ENCODE measurements at regions not wholly inside any gene's neighbourhood (a gene's known extent, or its start where the extent isn't known, plus 50 kb on each side); places are given as distances from the start of the nearest gene placed in this dataset.
"Not testable (repeated sequence)": the region's sequence is repeated elsewhere in the genome, so short reads cannot be mapped to it uniquely, and the experiment has no call there.

DNA sequence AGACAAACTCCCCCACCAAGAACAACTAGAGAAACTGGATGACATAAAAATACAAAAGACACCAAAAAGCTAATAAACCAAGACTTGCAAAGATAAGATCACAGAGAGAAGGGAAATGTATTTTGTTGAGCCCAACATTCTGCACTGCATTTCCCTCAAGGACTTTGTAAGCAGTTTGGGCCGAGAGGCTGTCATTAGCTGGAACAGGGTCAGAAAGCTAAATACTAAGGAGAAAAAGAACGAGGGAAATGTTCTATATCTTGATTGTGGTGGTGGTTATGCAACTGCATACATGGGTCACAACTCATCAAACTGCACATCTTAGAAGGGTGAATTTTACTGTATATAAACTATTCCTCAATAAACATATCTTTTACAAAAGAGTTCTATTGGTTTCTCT, 315.0 kb downstream of the IPMK start:
- DNase-seq = no peak

DNA sequence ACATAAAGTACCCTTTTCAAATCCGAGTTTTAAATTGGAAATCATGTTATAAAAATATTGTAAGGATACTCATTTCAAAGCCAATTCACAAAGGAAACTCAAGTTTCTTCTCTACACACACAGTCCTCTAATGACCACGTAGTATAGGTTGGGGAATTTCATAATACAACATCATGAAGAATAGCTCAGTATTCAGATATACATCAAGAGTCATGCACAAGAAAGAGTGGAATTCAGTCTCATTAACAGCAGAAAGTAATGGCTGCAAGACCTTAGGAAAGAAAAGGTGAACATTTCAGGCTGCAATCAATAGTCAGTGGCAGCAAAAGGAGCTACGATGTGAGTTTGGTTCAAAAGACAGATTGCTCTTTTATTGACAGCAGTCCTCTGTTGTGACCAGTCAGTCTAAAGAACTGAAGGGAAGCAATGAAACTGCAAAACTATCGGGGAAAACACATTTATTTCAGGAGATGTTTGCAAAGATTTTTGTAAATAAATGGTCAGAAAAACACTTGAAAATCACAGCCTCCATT, 317.2 kb downstream of the IPMK start:
- no peak for DNase-seq

DNA sequence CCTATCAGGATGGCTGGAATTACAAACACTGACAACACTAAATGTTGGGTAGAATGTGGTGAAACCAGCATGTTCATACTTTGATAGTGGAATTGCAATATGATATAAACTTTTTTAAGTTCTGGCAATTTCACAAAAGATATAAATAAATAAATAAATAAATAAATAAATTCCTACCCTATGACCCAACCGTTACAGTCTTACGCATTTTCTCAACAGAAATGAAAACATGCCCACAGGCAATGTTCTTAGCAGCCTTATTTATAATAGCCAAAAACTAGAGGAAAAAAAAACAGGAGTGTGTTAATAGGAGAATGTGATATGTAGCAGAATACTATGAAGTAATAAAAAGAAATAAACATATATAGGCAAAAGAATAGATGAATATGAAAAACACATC, 318.9 kb downstream of the IPMK start:
- no peak for DNase-seq

DNA sequence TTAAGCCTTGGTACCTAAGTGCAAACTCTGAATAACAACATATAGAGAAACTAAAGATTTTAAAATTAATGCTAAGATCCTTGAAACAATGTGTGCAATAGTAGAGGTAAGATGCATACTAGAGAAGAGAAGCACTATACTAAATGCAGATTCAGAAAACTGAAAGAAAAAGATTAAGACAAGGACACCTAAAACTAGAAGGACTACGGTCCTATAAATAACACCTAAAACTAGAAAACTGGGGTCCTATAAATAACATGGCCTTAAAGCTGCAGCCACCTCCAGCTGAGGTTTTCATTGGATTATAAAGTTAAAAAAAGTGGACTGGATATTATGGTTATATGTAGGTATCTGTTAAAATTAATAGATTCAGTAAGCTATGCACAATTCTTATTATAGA, 320.9 kb downstream of the IPMK start:
- no peak for DNase-seq

DNA sequence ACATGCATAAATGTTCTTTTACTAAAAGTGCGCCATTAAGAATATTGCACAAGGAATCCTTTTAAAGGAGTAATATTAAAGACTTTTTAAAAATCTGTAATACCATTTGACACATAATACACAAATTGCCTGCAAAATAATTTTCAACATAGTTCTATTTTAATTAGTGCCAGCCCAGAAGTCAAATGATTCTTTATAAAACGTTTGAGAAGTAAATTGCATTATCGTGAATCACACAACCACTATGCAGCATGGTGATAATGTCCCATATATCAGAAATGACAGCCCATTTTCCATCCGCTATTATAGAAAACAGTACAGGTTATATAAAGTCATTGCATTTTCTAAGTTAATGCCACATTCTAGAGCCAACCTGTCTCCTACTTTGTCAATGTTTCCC, 324.0 kb downstream of the IPMK start:
- DNase-seq = no peak

DNA sequence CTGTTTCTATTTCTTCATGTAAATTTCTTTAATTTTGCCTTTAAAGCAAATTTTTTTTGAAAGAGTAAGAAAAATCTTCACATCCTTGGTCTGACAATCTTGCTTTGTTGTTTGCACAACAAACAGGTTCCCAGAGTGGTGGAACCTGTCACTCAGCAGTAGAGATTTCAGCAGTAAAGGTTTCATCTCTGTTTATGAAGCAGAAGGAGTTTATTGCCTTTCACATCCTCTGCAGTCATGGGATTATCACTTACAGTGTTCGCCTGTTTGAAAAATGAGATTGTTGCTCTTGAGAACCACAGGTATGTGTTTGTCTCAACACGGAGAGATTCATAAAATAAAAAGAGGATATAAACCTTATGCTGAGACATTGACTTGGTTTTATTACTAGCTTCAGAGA, 342.6 kb downstream of the IPMK start:
- DNase-seq = no peak

DNA sequence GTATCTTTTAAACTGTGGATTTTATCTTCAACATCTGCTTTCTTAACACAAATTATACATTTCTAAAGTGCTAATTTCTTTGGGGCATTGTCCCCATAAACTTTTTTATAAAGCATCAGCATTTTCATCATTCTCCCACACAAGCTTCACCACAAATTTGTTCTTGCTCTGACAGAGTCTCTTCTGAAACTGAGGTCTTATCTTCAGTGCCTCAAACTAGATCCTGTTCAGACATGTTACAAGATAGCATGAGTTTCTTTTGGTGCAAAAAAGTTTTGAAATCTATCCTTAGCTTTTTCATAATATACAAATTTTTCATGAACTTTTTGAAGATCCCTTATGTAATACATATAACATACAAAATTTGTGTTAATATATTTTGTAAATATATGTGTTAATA, 346.6 kb downstream of the IPMK start:
- no peak for DNase-seq

DNA sequence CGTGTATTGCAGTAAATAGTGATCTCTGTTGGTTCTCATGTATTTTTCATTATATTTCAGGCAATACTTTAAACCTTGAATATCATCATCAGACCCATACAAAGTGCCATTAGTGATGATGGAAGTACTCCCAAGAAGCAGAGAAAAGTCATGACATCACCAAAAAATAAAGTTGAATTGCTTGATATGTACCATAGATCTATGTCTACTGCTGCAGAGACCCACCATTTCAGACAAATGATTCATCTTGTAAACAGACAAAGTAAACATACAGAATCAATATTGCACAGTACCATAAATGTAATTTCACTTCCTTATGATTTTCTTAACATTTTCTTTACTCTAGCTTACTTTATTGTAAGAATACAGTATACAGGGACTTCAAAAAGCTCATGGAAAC, 347.8 kb downstream of the IPMK start:
- no peak for DNase-seq

DNA sequence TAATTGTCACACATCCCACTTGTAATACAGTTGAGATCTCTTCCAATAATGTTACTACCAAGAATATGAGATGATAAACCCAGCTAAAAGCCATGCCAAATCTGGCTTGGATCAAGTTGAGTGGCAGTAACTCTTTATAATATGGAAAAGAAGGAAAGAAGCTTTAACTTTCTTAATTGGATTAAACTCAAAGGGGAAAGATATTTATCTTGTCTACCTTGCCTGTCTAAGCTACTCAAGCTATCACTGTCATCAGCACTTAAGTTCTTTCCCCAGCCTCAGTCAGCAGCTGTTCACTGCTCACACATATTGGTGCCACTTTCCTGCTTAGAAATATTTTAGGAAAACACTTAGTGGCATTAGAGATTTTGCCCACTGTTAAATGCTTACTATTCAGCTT, 350.7 kb downstream of the IPMK start:
- no peak for DNase-seq

DNA sequence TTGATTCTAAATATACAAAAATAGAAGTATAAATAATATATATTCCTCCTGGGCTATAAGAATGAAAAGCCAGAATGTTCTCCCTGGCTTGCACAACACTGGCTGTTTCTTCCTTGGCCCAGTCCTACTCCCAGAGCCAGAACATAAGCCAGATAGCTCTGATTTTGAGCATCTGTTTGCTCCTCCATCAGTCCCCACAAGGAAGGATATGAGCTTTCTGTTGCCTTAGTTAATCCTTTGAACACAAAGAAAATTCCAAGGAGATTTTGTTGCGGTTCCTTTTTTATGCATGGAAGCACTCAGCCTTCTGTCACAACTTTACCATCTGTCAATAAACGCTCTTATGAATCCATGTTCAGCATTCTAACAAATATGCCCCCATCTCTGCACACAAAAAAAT, 361.8 kb downstream of the IPMK start:
- no peak for DNase-seq

DNA sequence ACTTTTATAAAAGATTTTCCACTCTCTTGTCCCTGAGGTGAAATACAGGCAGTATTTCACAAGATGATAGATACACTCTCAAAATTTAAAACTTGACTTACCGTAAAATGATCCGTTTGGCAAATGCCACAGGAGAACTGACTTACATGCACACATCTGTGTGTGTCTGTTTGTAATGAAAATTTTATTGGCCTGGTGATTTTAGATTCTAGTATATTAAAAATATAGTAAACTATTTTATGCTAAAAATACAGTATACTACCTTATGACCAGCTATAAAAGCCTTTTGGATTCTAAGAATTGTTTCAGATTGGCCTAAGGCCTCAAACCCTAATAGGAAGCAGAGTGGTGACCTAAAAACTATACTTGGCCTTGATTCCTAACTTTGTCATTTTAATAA, 362.7 kb downstream of the IPMK start:
- DNase-seq = no peak

DNA sequence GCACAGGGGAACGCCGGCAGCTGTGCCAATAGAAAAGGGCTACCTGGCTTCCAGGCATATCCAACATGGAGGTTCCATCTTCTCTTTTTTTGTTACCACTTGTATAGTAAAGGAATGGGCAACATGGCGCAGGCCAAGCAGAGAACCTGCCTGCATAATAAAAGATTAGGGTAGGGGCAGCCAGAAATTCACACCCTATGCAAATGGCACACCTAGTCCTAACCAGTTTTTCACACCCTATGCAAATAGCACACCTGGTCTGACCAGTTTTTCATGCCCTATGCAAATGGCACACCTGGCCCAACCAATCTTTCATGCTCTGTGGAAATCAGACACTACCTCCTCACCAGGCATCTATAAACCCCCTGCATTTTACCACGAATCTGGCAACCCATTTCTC, 369.5 kb downstream of the IPMK start:
- no peak for DNase-seq

DNA sequence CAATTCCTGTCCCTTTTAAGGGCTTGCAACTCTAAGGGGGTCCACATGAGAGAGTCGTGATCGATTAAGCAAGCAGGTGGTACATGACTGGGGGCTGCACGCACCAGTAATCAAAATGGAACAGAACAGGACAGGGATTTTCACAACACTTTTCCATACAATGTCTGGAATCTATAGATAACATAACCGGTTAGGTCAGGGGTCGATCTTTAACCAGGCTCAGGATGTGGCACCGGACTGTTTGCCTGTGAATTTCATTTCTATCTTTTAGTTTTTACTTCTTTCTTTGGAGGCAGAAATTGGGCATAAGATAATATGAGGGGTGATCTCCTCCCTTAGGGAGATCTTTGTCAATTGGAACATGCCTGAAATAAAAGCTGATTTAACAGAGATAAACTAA, 370.1 kb downstream of the IPMK start:
- DNase-seq = no peak

DNA sequence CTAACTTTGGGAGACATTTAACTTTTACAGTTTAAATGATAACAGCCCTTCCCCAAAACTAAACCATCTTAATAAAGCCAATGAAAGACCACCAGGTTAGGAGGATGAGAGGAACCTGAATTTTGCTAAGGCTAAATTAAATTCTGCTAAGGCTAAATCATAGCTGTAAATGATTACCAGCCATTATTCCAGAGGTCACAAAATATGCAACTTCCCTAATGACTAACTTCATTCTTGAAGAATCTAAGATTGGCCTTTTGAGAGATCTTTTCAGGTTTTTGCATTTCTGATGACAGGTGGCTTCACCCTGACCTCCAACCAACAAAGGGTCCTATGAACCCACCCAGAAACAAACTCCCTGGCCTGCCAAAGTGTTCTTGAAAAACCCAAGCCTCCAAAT, 373.3 kb downstream of the IPMK start:
- no peak for DNase-seq

DNA sequence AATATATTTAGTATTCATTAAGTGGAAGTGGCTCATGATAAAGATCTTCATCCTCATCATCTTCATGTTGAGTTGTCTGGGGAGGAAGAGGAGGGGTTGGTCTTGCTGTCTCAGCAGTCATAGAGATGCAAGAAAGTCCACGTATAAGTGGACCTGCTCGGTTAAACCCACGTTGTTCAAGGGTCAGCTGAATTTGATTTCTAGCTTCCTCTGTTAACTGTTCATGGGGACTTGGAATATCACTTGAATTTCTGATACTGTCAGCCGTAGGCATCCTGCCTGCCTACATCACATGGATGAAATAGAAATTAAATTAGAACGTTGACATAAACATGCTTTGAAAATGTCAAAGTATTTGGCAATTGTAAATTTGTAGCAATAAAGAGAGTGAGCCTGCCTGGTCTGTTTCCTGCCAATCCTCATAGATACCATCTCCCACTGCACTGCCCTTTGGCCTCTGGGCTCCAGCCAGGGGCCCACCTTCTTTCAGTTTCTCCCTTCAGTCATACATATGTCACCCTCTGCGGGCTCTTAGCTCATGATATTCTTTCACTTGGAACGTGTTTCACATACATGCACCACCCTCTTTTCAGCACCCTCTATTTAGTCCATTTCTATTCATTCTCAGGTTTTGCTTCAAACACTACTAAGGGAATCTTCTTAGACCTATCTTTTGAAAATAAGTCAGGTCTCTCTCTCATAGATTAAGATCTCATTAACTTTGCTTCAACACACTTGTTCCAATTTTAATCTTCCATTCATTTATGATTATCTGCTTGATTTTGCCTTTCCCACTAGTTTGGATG, 376.3 kb downstream of the IPMK start:
- DNase-seq = no peak

DNA sequence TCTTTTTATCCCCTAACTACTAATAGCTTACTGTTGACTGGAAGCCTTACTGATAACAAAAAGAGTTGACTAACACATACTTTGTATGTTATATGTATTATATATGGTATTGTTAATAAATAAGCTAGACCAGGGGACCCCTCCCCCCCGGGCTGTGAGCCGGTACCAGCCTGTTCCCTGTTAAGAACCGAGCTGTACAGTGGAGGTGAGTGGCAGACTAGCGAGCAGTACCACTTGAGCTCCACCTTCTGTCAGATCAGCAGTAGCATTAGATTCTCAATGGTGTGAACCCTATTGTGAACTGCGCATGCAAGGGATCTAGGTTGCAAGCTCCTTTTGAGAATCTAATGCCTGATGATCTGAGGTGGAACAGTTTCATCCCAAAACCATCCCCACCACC, 377.0 kb downstream of the IPMK start:
- DNase-seq = no peak

DNA sequence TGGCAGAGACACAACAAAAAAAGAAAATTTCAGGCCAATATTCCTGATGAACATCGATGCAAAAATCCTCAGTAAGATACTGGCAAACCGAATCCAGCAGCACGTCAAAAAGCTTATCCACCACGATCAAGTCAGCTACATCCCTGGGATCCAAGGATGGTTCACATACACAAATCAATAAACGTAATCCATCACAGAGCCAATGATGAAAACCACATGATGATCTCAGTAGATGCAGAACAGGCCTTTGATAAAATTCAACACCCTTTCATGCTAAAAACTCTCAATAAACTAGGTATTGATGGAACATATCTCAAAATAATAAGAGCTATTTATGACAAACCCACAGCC, 382.1 kb downstream of the IPMK start:
- DNase-seq = not testable (repeated sequence)

DNA sequence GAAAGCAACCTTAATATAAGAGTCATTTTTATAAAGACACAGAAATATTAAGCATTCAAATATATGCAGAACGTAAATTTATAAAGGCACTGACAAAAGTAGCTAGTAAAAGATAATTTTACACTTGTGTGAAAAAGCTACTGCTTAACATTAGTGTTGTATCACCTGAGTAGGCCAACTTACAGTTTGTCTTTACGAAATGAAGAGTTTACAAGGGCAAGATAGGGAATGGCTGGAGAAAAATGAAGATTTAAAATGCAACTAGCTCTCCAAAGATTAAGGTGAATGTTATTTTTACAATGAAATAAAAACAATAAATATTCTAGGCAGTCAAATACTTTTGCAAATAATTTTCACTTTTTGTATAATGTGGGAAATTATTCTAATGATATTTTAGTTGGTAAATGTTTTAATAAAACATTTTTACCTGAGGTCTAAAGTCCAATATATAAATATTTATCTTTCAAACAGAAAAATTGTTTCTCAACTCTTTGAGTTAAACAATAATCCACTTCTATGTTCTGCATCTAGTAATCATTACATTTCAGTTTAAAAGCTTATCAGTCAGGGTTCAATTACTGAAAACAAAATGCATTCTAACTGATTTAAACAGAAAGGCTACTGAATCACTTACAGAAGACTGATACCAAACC, 382.6 kb downstream of the IPMK start:
- no peak for DNase-seq

DNA sequence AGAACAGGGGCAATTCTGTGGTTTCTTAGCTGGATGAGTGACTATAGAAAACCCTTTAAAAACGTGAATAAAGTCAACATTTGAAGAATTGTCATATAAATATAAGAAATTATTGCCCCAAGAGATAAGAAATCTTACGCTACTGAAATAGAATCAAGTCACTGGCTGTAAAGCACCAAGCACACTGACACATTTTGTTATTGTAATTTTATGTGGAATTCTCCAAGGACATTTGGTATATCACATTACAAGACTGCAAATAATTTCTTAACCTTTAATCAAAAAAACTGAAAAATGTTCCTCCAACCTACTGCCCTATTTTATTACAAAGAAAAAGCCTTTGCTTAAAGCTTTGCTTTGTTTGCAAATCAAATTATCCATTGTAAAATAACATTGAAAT, 383.3 kb downstream of the IPMK start:
- DNase-seq = no peak

DNA sequence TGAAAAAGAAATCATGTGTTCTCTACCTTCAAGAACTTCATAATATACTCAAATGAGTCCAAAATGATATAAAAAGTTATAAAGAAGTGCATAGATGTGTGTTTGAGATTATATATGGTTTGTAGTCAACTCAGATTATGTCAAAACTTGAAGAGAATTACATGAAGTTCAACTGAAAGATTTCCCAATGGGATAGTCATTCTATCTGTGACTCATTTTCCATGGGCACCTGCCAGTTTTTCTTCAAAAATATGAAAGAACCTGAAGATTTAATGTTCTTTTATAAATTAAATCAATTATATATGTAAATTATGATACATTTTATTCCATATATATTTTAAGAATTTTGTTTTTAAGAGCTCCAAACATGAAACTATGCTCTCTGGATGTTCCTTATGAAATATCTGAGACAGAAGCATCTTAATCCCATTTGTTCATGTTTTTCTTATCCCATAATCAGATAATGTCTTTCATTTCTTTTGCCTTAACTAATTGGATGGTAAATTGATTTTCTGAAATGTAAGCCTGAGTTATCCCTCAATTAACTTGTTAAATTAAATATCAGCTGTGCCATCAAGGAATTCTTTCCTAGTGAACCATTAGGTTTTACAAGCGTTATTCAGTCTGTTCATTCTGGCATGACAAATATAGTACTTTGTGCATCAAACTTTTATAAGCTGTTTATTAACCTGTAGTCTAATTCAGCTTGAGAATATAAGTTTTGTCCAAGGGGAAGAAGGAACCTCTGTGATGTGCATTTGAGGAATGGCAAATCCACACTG, 387.1 kb downstream of the IPMK start:
- DNase-seq = no peak

DNA sequence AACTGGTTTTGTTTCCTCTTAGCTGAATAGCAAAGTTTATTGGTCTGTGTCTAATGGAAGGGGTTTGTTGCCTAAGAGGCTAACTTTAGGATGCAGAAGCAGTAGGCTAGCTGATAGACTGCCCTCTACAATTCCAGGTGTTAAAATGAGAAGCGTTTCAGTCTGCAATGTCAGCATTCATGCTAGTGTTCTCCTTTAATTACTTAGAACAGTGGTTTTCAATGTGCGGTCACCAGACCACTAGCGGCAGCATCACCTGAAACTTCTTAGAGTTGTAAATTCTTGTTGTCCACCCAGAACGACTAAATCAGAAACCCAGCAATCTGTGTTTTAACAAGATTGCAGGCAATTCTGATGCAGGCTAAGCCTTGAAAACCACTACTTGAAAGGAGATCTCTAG, 392.9 kb downstream of the IPMK start:
- no peak for DNase-seq

DNA sequence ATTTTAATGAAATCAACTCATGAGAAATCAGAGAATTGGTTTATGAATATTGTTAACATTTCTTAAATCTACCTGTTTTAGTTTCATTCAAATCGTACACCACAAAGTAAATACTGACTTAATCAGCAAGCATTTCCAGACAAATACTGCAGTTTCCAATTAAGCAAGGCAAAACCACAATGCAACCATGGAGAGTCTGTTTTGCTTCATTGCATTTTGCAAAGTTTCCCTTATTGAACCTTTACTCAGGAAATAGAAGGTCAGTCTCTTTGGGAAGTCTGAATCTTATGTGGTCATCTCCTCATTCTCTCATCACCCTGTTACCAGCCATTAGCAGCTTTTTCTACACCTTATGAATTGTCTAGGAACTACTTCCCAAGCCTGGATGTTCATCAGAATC, 400.5 kb downstream of the IPMK start:
- no peak for DNase-seq

DNA sequence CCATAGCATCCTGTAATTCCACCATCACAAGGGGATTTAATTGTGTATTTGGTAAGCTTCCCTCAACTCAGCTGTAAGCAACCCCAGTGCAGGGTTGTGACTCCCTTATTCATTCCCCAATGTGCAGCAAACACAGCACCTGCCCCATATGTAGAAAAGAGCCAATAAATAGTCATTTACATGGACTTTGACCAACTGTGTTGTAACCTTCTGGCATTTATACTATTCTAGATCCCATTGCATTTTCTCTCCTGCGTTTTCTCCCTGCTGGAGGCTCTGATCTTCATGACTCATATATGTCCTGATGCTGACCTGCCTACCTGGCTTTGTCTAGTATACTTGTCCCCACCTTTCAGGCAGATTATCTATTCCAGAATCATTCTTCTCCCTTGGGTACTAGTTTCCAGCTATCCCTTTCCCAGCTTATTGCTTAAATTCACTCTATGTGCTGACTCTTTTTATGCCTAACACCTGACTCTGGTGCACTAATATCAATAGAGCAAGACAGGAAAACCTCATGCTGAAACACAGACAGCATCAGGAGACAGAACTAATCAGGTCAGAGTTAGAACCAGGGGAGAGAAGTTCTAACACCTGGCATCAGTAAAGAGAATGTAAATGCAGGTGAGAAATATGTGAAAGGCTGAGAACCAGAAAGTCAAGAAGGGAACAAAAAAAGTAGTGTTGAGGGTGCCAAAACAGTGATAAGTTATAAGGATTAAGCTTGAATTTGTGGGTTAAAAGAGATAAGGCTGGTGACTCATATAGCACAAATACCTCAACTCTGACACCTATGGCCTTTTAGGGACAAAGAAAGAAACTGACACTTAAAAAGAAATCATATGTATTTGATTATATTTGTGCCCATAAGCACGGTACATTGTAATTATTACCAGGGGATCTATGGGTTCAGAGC, 402.7 kb downstream of the IPMK start:
- no peak for DNase-seq

Measured in stimulated activated CD8-positive, alpha-beta memory T cell treated with anti-CD3 and anti-CD28 coated beads, Interleukin-4, amount 100 ng/mL, for 48 hours (primary cell).